ENCODE measurements at regions not wholly inside any gene's neighbourhood (a gene's known extent, or its start where the extent isn't known, plus 50 kb on each side); places are given as distances from the start of the nearest gene placed in this dataset.

GRCh38 chr6:94357381-94357980 is 938.1 kb upstream of the EPHA7 start:
- DNase-seq: no peak
- no peaks in the 10 kb centered on the region for H3K27me3 ChIP-seq (ENCODE audit: low read depth)
- H3K4me1 ChIP-seq: no peaks in the 10 kb centered on the region
- TF ChIP-seq, protein P1, sequence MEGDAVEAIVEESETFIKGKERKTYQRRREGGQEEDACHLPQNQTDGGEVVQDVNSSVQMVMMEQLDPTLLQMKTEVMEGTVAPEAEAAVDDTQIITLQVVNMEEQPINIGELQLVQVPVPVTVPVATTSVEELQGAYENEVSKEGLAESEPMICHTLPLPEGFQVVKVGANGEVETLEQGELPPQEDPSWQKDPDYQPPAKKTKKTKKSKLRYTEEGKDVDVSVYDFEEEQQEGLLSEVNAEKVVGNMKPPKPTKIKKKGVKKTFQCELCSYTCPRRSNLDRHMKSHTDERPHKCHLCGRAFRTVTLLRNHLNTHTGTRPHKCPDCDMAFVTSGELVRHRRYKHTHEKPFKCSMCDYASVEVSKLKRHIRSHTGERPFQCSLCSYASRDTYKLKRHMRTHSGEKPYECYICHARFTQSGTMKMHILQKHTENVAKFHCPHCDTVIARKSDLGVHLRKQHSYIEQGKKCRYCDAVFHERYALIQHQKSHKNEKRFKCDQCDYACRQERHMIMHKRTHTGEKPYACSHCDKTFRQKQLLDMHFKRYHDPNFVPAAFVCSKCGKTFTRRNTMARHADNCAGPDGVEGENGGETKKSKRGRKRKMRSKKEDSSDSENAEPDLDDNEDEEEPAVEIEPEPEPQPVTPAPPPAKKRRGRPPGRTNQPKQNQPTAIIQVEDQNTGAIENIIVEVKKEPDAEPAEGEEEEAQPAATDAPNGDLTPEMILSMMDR (IDR thresholded peaks at IDR 0.05; ENCODE audit: borderline replicate concordance): no peak
- no peaks in the 10 kb centered on the region for H3K36me3 ChIP-seq
- H3K27ac ChIP-seq (replicated peaks): no peak overlapping the region
- intact Hi-C loops (cut with micrococcal nuclease): no loop called here
- no peaks in the 10 kb centered on the region for H3K9me3 ChIP-seq (replicated peaks)
- H3K4me3 ChIP-seq: no peak overlapping the region

GRCh38 chr6:94350833-94351232 is 931.5 kb upstream of the EPHA7 start:
- no peak for DNase-seq

DNA sequence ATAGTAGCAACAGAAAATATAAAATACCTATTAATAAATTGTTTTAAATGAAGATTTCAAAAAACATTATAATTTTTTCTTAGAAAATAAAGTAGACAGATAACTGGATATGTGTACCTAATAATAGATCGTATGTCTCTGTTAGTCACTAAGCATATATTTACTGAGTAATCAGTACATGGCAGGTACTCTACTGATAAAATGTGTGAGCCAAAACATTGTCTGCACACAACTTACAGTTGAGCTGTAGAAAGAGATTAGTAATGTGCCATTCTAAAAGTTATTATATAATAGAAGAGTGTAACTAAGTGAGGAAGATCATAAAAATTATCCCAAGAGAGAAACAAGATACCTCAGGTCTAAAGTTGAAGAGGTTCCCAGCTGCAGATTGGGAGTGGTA is 929.9 kb upstream of the EPHA7 start:
- H3K4me1 ChIP-seq: no peaks in the 10 kb centered on the region
- no peak for DNase-seq
- no peak overlapping the region for H3K27ac ChIP-seq (replicated peaks)
- H3K36me3 ChIP-seq: no peaks in the 10 kb centered on the region
- H3K27me3 ChIP-seq (ENCODE audit: low read depth): no peaks in the 10 kb centered on the region
- intact Hi-C loops (cut with micrococcal nuclease): no loop called here
- H3K9me3 ChIP-seq (replicated peaks): no peaks in the 10 kb centered on the region
- TF ChIP-seq, protein P1 (IDR thresholded peaks at IDR 0.05; ENCODE audit: borderline replicate concordance): no peak
- H3K4me3 ChIP-seq: no peak overlapping the region

More at GRCh38 chr6:94350833-94351232, 931.5 kb upstream of the EPHA7 start:
- no peak overlapping the region for H3K4me3 ChIP-seq
- TF ChIP-seq, protein P1 (IDR thresholded peaks at IDR 0.05; ENCODE audit: borderline replicate concordance): no peak
- H3K27me3 ChIP-seq (ENCODE audit: low read depth): no peaks in the 10 kb centered on the region
- intact Hi-C loops (cut with micrococcal nuclease): no loop called here
- no peaks in the 10 kb centered on the region for H3K4me1 ChIP-seq
- H3K27ac ChIP-seq (replicated peaks): no peak overlapping the region
- no peaks in the 10 kb centered on the region for H3K9me3 ChIP-seq (replicated peaks)
- H3K36me3 ChIP-seq: no peaks in the 10 kb centered on the region

- no peak for DNase-seq
- no peaks in the 10 kb centered on the region for H3K9me3 ChIP-seq (replicated peaks)
- no peaks in the 10 kb centered on the region for H3K27me3 ChIP-seq (ENCODE audit: low read depth)
- H3K27ac ChIP-seq (replicated peaks): no peak overlapping the region
- no peak overlapping the region for H3K4me3 ChIP-seq
- no peaks in the 10 kb centered on the region for H3K4me1 ChIP-seq
- no peaks in the 10 kb centered on the region for H3K36me3 ChIP-seq
- TF ChIP-seq, protein P1 (IDR thresholded peaks at IDR 0.05; ENCODE audit: borderline replicate concordance): no peak
- intact Hi-C loops (cut with micrococcal nuclease): no loop called here
These were observed 925.5 kb upstream of the EPHA7 start for GRCh38 chr6:94344866-94345265.

- Histone ChIP-seq H3K9me3 (replicated peaks) (no peaks in the 10 kb centered on the region), H3K4me3 (no peak overlapping the region), H3K27ac (replicated peaks) (no peak overlapping the region), H3K36me3 (no peaks in the 10 kb centered on the region), H3K4me1 (no peaks in the 10 kb centered on the region), H3K27me3 (ENCODE audit: low read depth) (no peaks in the 10 kb centered on the region)
- TF ChIP-seq, protein P1 (IDR thresholded peaks at IDR 0.05; ENCODE audit: borderline replicate concordance): no peak
- DNase-seq: no peak
- intact Hi-C loops (cut with micrococcal nuclease): no loop called here
These were observed 921.8 kb upstream of the EPHA7 start for GRCh38 chr6:94341173-94341572.

All from left ventricle myocardium inferior (tissue), 1 donor.